ENCODE measurements at regions not wholly inside any gene's neighbourhood (a gene's known extent, or its start where the extent isn't known, plus 50 kb on each side); places are given as distances from the start of the nearest gene placed in this dataset.

- in situ Hi-C loops (cut with HindIII; ENCODE audit: low pct_ligation_motif_present, low sequenced_read_pairs): no loop called here
- H3K27me3 ChIP-seq (replicated peaks): no peaks in the 10 kb centered on the region
- DNase-seq: no peak
- H3K27ac ChIP-seq: no peak overlapping the region
- TF ChIP-seq, protein P1, sequence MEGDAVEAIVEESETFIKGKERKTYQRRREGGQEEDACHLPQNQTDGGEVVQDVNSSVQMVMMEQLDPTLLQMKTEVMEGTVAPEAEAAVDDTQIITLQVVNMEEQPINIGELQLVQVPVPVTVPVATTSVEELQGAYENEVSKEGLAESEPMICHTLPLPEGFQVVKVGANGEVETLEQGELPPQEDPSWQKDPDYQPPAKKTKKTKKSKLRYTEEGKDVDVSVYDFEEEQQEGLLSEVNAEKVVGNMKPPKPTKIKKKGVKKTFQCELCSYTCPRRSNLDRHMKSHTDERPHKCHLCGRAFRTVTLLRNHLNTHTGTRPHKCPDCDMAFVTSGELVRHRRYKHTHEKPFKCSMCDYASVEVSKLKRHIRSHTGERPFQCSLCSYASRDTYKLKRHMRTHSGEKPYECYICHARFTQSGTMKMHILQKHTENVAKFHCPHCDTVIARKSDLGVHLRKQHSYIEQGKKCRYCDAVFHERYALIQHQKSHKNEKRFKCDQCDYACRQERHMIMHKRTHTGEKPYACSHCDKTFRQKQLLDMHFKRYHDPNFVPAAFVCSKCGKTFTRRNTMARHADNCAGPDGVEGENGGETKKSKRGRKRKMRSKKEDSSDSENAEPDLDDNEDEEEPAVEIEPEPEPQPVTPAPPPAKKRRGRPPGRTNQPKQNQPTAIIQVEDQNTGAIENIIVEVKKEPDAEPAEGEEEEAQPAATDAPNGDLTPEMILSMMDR (IDR thresholded peaks at IDR 0.05; ENCODE audit: low read depth, low read length, missing control alignments): no peak
- no peak overlapping the region for H3K4me3 ChIP-seq (ENCODE audit: low read depth, low read length)
- no peaks in the 10 kb centered on the region for H3K36me3 ChIP-seq (replicated peaks)
Measured at GRCh38 chr17:14768923-14769322, 468.0 kb downstream of the HS3ST3B1 start.

- DNase-seq: no peak
- Histone ChIP-seq H3K27ac (no peak overlapping the region), H3K36me3 (replicated peaks) (no peaks in the 10 kb centered on the region), H3K4me3 (ENCODE audit: low read depth, low read length) (no peak overlapping the region), H3K27me3 (replicated peaks) (no peaks in the 10 kb centered on the region)
- in situ Hi-C loops (cut with HindIII; ENCODE audit: low pct_ligation_motif_present, low sequenced_read_pairs): no loop called here
- TF ChIP-seq, protein P1 (IDR thresholded peaks at IDR 0.05; ENCODE audit: low read depth, low read length, missing control alignments): no peak
Measured at GRCh38 chr17:14762736-14763479, 462.0 kb downstream of the HS3ST3B1 start.

GRCh38 chr17:14760719-14761411 lies 460.0 kb downstream of the HS3ST3B1 start:
- TF ChIP-seq, protein P1 (IDR thresholded peaks at IDR 0.05; ENCODE audit: low read depth, low read length, missing control alignments): no peak
- in situ Hi-C loops (cut with HindIII; ENCODE audit: low pct_ligation_motif_present, low sequenced_read_pairs): no loop called here
- no peaks in the 10 kb centered on the region for H3K27me3 ChIP-seq (replicated peaks)
- H3K36me3 ChIP-seq (replicated peaks): no peaks in the 10 kb centered on the region
- H3K27ac ChIP-seq: no peak overlapping the region
- DNase-seq: no peak
- no peak overlapping the region for H3K4me3 ChIP-seq (ENCODE audit: low read depth, low read length)

- no peaks in the 10 kb centered on the region for H3K36me3 ChIP-seq (replicated peaks)
- DNase-seq: no peak
- no peak overlapping the region for H3K4me3 ChIP-seq (ENCODE audit: low read depth, low read length)
- in situ Hi-C loops (cut with HindIII; ENCODE audit: low pct_ligation_motif_present, low sequenced_read_pairs): no loop called here
- H3K27ac ChIP-seq: no peak overlapping the region
- H3K27me3 ChIP-seq (replicated peaks): no peaks in the 10 kb centered on the region
- TF ChIP-seq, protein P1 (IDR thresholded peaks at IDR 0.05; ENCODE audit: low read depth, low read length, missing control alignments): no peak
Measured at GRCh38 chr17:14760212-14760611, 459.3 kb downstream of the HS3ST3B1 start.

GRCh38 chr17:14759325-14759724 lies 458.4 kb downstream of the HS3ST3B1 start:
- DNase-seq: no peak
- in situ Hi-C loops (cut with HindIII; ENCODE audit: low pct_ligation_motif_present, low sequenced_read_pairs): no loop called here
- H3K27me3 ChIP-seq (replicated peaks): no peaks in the 10 kb centered on the region
- H3K4me3 ChIP-seq (ENCODE audit: low read depth, low read length): no peak overlapping the region
- TF ChIP-seq, protein P1 (IDR thresholded peaks at IDR 0.05; ENCODE audit: low read depth, low read length, missing control alignments): no peak
- H3K27ac ChIP-seq: no peak overlapping the region
- no peaks in the 10 kb centered on the region for H3K36me3 ChIP-seq (replicated peaks)
